Fibroblast of lung (primary cell): ENCODE measurements at regions not wholly inside any gene's neighbourhood (a gene's known extent, or its start where the extent isn't known, plus 50 kb on each side); places are given as distances from the start of the nearest gene placed in this dataset.

ENCODE experiments used
- CTCF ChIP-seq, 2 donors: IDR thresholded peaks in 1 of 2; conservative IDR thresholded peaks in 1 of 2; 1 replicate in 1 of 2; 2 replicates in 1 of 2; pipeline ENCODE4 v1.5.1; 2011 to 2012; ENCODE audit warnings: low read length in 2 of 2, control low read depth in 1 of 2, inconsistent platforms in 1 of 2, low read depth in 1 of 2, mild to moderate bottlenecking in 1 of 2
- EZH2 ChIP-seq: IDR thresholded peaks from 2 replicates; pipeline ENCODE4 v1.5.1; 2012; ENCODE audit warnings: low read length, control low read depth, mild to moderate bottlenecking; ENCODE audit errors: missing control alignments

- TF ChIP-seq CTCF (conservative IDR thresholded peaks at IDR 0.05 in 1 of 2, IDR thresholded peaks at IDR 0.05 in 1 of 2; ENCODE audit: low read depth in 1 of 2, low read length in 2 of 2) (no peak), EZH2 (no peak)
Observed at GRCh38 chr14:101090976-101091375, 187.5 kb upstream of the RTL1 start.
